T-helper 17 cell (primary cell): ENCODE measurements at regions not wholly inside any gene's neighbourhood (a gene's known extent, or its start where the extent isn't known, plus 50 kb on each side); places are given as distances from the start of the nearest gene placed in this dataset.
"Not testable (repeated sequence)": the region's sequence is repeated elsewhere in the genome, so short reads cannot be mapped to it uniquely, and the experiment has no call there.

Experiments used
- ATAC-seq: fragments of 150-1000 bp; cut with Tn5 transposase; 2 replicates; pipeline ENCODE4 v1.10.0; 2021; ENCODE audit warnings: mild to moderate bottlenecking, moderate library complexity
- DNase-seq, 3 donors: peaks; one replicate each; pipeline versions ENCODE4 v3.0.0 to v3.0.0-alpha.2; 2020 to 2021
- H3K9me3 ChIP-seq: one replicate; pipeline ENCODE4 v1.7.0; 2013; ENCODE audit warnings: low read length, mild to moderate bottlenecking; ENCODE audit not compliant: control insufficient read depth, poor library complexity, severe bottlenecking
- H3K27ac Mint-ChIP-seq: one replicate; pipeline ENCODE4 v1.8.0; 2022; ENCODE audit warnings: mild to moderate bottlenecking, moderate library complexity, mixed read lengths
- H3K27me3 Mint-ChIP-seq: one replicate; pipeline ENCODE4 v1.8.0; 2022; ENCODE audit warnings: mixed read lengths
- H3K36me3 Mint-ChIP-seq: one replicate; pipeline ENCODE4 v1.8.0; 2022; ENCODE audit warnings: low read depth, mixed read lengths
- H3K4me1 Mint-ChIP-seq: one replicate; pipeline ENCODE4 v1.8.0; 2022; ENCODE audit warnings: mild to moderate bottlenecking, mixed read lengths
- H3K4me3 Mint-ChIP-seq: one replicate; pipeline ENCODE4 v1.8.0; 2022; ENCODE audit warnings: mild to moderate bottlenecking, moderate library complexity, mixed read lengths

GRCh38 chr7:46751927-46752723 lies 829.8 kb downstream of the TNS3 start:
- H3K27me3 Mint-ChIP-seq, ATAC-seq, H3K36me3 Mint-ChIP-seq: not testable (repeated sequence)

GRCh38 chr7:46751471-46751870 lies 830.4 kb upstream of the IGFBP3 start:
- Mint-ChIP-seq H3K4me1 (no peaks in the 10 kb centered on the region), H3K4me3 (no peak overlapping the region), H3K27me3 (no peaks in the 10 kb centered on the region), H3K36me3 (no peaks in the 10 kb centered on the region), H3K27ac (no peak overlapping the region)
- DNase-seq = no peak
- H3K9me3 ChIP-seq = no peaks in the 10 kb centered on the region
- no peak for ATAC-seq

More at GRCh38 chr7:46751927-46752723, 829.8 kb downstream of the TNS3 start:
- not testable (repeated sequence) for H3K4me1 Mint-ChIP-seq, H3K9me3 ChIP-seq, DNase-seq, H3K4me3 Mint-ChIP-seq, H3K27ac Mint-ChIP-seq

GRCh38 chr7:46750321-46750865 lies 829.3 kb upstream of the IGFBP3 start:
- H3K27ac Mint-ChIP-seq = no peak overlapping the region
- H3K36me3 Mint-ChIP-seq = no peaks in the 10 kb centered on the region
- H3K4me1 Mint-ChIP-seq = no peaks in the 10 kb centered on the region
- no peaks in the 10 kb centered on the region for H3K9me3 ChIP-seq
- ATAC-seq (no peak), DNase-seq (no peak)
- no peak overlapping the region for H3K4me3 Mint-ChIP-seq
- no peaks in the 10 kb centered on the region for H3K27me3 Mint-ChIP-seq

GRCh38 chr7:46747869-46748576 lies 827.0 kb upstream of the IGFBP3 start:
- ATAC-seq = no peak
- Mint-ChIP-seq H3K4me1 (no peaks in the 10 kb centered on the region), H3K27ac (no peak overlapping the region), H3K36me3 (no peaks in the 10 kb centered on the region), H3K4me3 (no peak overlapping the region), H3K27me3 (no peaks in the 10 kb centered on the region)
- no peak for DNase-seq
- H3K9me3 ChIP-seq = no peaks in the 10 kb centered on the region

- no peaks in the 10 kb centered on the region for H3K9me3 ChIP-seq
- H3K4me1 Mint-ChIP-seq = no peaks in the 10 kb centered on the region
- no peak for DNase-seq
- H3K4me3 Mint-ChIP-seq = no peak overlapping the region
- no peaks in the 10 kb centered on the region for H3K27me3 Mint-ChIP-seq
- no peak for ATAC-seq
- no peaks in the 10 kb centered on the region for H3K36me3 Mint-ChIP-seq
- H3K27ac Mint-ChIP-seq = no peak overlapping the region
Measured at GRCh38 chr7:46746695-46747687, 825.9 kb upstream of the IGFBP3 start.

- H3K9me3 ChIP-seq = no peaks in the 10 kb centered on the region
- H3K27me3 Mint-ChIP-seq = no peaks in the 10 kb centered on the region
- H3K27ac Mint-ChIP-seq = no peak overlapping the region
- no peaks in the 10 kb centered on the region for H3K4me1 Mint-ChIP-seq
- DNase-seq = no peak
- no peak for ATAC-seq
- no peaks in the 10 kb centered on the region for H3K36me3 Mint-ChIP-seq
- H3K4me3 Mint-ChIP-seq = no peak overlapping the region
Measured at GRCh38 chr7:46745707-46746090, 824.6 kb upstream of the IGFBP3 start.

GRCh38 chr7:46744957-46745706 lies 824.1 kb upstream of the IGFBP3 start:
- no peaks in the 10 kb centered on the region for H3K27me3 Mint-ChIP-seq
- no peak for ATAC-seq

GRCh38 chr7:46742601-46743000 lies 821.5 kb upstream of the IGFBP3 start:
- no peak for ATAC-seq
- no peaks in the 10 kb centered on the region for H3K27me3 Mint-ChIP-seq
- no peak overlapping the region for H3K4me3 Mint-ChIP-seq
- no peaks in the 10 kb centered on the region for H3K9me3 ChIP-seq
- no peak for DNase-seq
- H3K36me3 Mint-ChIP-seq = no peaks in the 10 kb centered on the region
- no peak overlapping the region for H3K27ac Mint-ChIP-seq
- H3K4me1 Mint-ChIP-seq = no peaks in the 10 kb centered on the region

More at GRCh38 chr7:46744957-46745706, 824.1 kb upstream of the IGFBP3 start:
- no peak for DNase-seq
- Mint-ChIP-seq H3K27ac (no peak overlapping the region), H3K4me1 (no peaks in the 10 kb centered on the region), H3K4me3 (no peak overlapping the region), H3K36me3 (no peaks in the 10 kb centered on the region)
- H3K9me3 ChIP-seq = no peaks in the 10 kb centered on the region

GRCh38 chr7:46741938-46742540 lies 821.0 kb upstream of the IGFBP3 start:
- H3K9me3 ChIP-seq = no peaks in the 10 kb centered on the region
- DNase-seq = no peak
- H3K27me3 Mint-ChIP-seq = no peaks in the 10 kb centered on the region
- no peaks in the 10 kb centered on the region for H3K36me3 Mint-ChIP-seq
- H3K4me3 Mint-ChIP-seq = no peak overlapping the region
- ATAC-seq = no peak
- H3K27ac Mint-ChIP-seq = no peak overlapping the region
- H3K4me1 Mint-ChIP-seq = no peaks in the 10 kb centered on the region

GRCh38 chr7:46741181-46741580 lies 820.1 kb upstream of the IGFBP3 start:
- no peak overlapping the region for H3K4me3 Mint-ChIP-seq
- DNase-seq (no peak), ATAC-seq (no peak)
- H3K36me3 Mint-ChIP-seq = no peaks in the 10 kb centered on the region
- H3K27ac Mint-ChIP-seq = no peak overlapping the region
- no peaks in the 10 kb centered on the region for H3K4me1 Mint-ChIP-seq
- no peaks in the 10 kb centered on the region for H3K9me3 ChIP-seq
- H3K27me3 Mint-ChIP-seq = no peaks in the 10 kb centered on the region

GRCh38 chr7:46739518-46740234 lies 818.6 kb upstream of the IGFBP3 start:
- no peaks in the 10 kb centered on the region for H3K36me3 Mint-ChIP-seq
- no peak for DNase-seq
- ATAC-seq = no peak

More at GRCh38 chr7:46739518-46740234, 818.6 kb upstream of the IGFBP3 start:
- H3K27ac Mint-ChIP-seq = no peak overlapping the region
- H3K4me3 Mint-ChIP-seq = no peak overlapping the region
- H3K4me1 Mint-ChIP-seq = no peaks in the 10 kb centered on the region
- H3K27me3 Mint-ChIP-seq = no peaks in the 10 kb centered on the region
- H3K9me3 ChIP-seq = no peaks in the 10 kb centered on the region
